KOPT-K1 (cell line): ENCODE measurements at regions not wholly inside any gene's neighbourhood (a gene's known extent, or its start where the extent isn't known, plus 50 kb on each side); places are given as distances from the start of the nearest gene placed in this dataset.
"Not testable (repeated sequence)": the region's sequence is repeated elsewhere in the genome, so short reads cannot be mapped to it uniquely, and the experiment has no call there.

Experiments
- H3K27ac ChIP-seq: fragments of 200-600 bp; sonication (generic); 2 replicates; pipeline ENCODE4 v1.5.1; 2016; ENCODE audit warnings: antibody characterized with exemption, mild to moderate bottlenecking, low read depth, low read length; ENCODE audit not compliant: poor library complexity, severe bottlenecking
- H3K36me3 ChIP-seq: fragments of 200-600 bp; sonication (generic); 2 replicates; pipeline ENCODE4 v1.5.1; 2017; ENCODE audit warnings: antibody characterized with exemption, mild to moderate bottlenecking, low read length, moderate library complexity; ENCODE audit not compliant: insufficient read depth
- H3K9me3 ChIP-seq: fragments of 200-600 bp; sonication (generic); 2 replicates; pipeline ENCODE4 v1.5.1; 2017; ENCODE audit warnings: antibody characterized with exemption, low read length, mild to moderate bottlenecking; ENCODE audit not compliant: insufficient read depth, poor library complexity, severe bottlenecking

GRCh38 chr21:22791986-22792560 is 1793.9 kb downstream of the NCAM2 start:
- Histone ChIP-seq H3K27ac (no peak overlapping the region), H3K36me3 (no peaks in the 10 kb centered on the region), H3K9me3 (no peaks in the 10 kb centered on the region)

- H3K36me3 ChIP-seq: no peaks in the 10 kb centered on the region
- H3K27ac ChIP-seq: no peak overlapping the region
- H3K9me3 ChIP-seq: no peaks in the 10 kb centered on the region
These were observed 1796.9 kb downstream of the NCAM2 start for GRCh38 chr21:22795091-22795490.

GRCh38 chr21:22795644-22796043 is 1797.4 kb downstream of the NCAM2 start:
- Histone ChIP-seq H3K9me3 (no peaks in the 10 kb centered on the region), H3K27ac (no peak overlapping the region), H3K36me3 (no peaks in the 10 kb centered on the region)

GRCh38 chr21:22796147-22796546 is 1797.9 kb downstream of the NCAM2 start:
- no peaks in the 10 kb centered on the region for H3K9me3 ChIP-seq
- H3K36me3 ChIP-seq: no peaks in the 10 kb centered on the region
- no peak overlapping the region for H3K27ac ChIP-seq

- Histone ChIP-seq H3K9me3 (no peaks in the 10 kb centered on the region), H3K36me3 (no peaks in the 10 kb centered on the region), H3K27ac (no peak overlapping the region)
These were observed 1805.9 kb downstream of the NCAM2 start for GRCh38 chr21:22804151-22804550.

GRCh38 chr21:22806278-22806677 is 1808.1 kb downstream of the NCAM2 start:
- Histone ChIP-seq H3K27ac (no peak overlapping the region), H3K36me3 (no peaks in the 10 kb centered on the region), H3K9me3 (no peaks in the 10 kb centered on the region)

GRCh38 chr21:22813201-22813600 is 1815.0 kb downstream of the NCAM2 start:
- no peaks in the 10 kb centered on the region for H3K36me3 ChIP-seq
- H3K27ac ChIP-seq: no peak overlapping the region
- no peaks in the 10 kb centered on the region for H3K9me3 ChIP-seq

GRCh38 chr21:22818681-22819485 is 1820.7 kb downstream of the NCAM2 start:
- not testable (repeated sequence) for H3K36me3 ChIP-seq

GRCh38 chr21:22827422-22827821 is 1829.2 kb downstream of the NCAM2 start:
- H3K9me3 ChIP-seq: peaks cover 17% of the 10 kb centered on the region
- H3K27ac ChIP-seq: no peak overlapping the region
- no peaks in the 10 kb centered on the region for H3K36me3 ChIP-seq

More at GRCh38 chr21:22818681-22819485, 1820.7 kb downstream of the NCAM2 start:
- H3K27ac ChIP-seq, H3K9me3 ChIP-seq: not testable (repeated sequence)

GRCh38 chr21:22842875-22843274 is 1844.7 kb downstream of the NCAM2 start:
- Histone ChIP-seq H3K36me3 (no peaks in the 10 kb centered on the region), H3K27ac (no peak overlapping the region), H3K9me3 (peaks cover 7% of the 10 kb centered on the region)

- no peaks in the 10 kb centered on the region for H3K36me3 ChIP-seq
- H3K27ac ChIP-seq: no peak overlapping the region
- H3K9me3 ChIP-seq: no peaks in the 10 kb centered on the region
These were observed 1857.4 kb downstream of the NCAM2 start for GRCh38 chr21:22855581-22855980.

GRCh38 chr21:22871692-22872091 is 1873.5 kb downstream of the NCAM2 start:
- Histone ChIP-seq H3K36me3 (no peaks in the 10 kb centered on the region), H3K9me3 (no peaks in the 10 kb centered on the region)

GRCh38 chr21:22880573-22880972 is 1882.4 kb downstream of the NCAM2 start:
- Histone ChIP-seq H3K27ac (no peak overlapping the region), H3K9me3 (no peaks in the 10 kb centered on the region), H3K36me3 (no peaks in the 10 kb centered on the region)

More at GRCh38 chr21:22871692-22872091, 1873.5 kb downstream of the NCAM2 start:
- H3K27ac ChIP-seq: no peak overlapping the region

GRCh38 chr21:22881131-22881530 is 1882.9 kb downstream of the NCAM2 start:
- Histone ChIP-seq H3K27ac (no peak overlapping the region), H3K9me3 (no peaks in the 10 kb centered on the region), H3K36me3 (no peaks in the 10 kb centered on the region)

GRCh38 chr21:22885079-22885478 is 1886.9 kb downstream of the NCAM2 start:
- Histone ChIP-seq H3K36me3 (no peaks in the 10 kb centered on the region), H3K9me3 (no peaks in the 10 kb centered on the region), H3K27ac (no peak overlapping the region)

GRCh38 chr21:22885614-22886013 is 1887.4 kb downstream of the NCAM2 start:
- Histone ChIP-seq H3K36me3 (no peaks in the 10 kb centered on the region), H3K9me3 (no peaks in the 10 kb centered on the region), H3K27ac (no peak overlapping the region)
